CD14-positive monocyte (primary cell): ENCODE measurements at regions not wholly inside any gene's neighbourhood (a gene's known extent, or its start where the extent isn't known, plus 50 kb on each side); places are given as distances from the start of the nearest gene placed in this dataset.

Experiments
- DNase-seq, 3 donors: peaks; one replicate each; pipeline ENCODE4 v3.0.0-alpha.2; 2011 to 2022
- H2AFZ ChIP-seq: 2 replicates; pipeline ENCODE4 v1.6.0; 2012; ENCODE audit warnings: mild to moderate bottlenecking, low read depth, low read length, inconsistent platforms; ENCODE audit not compliant: insufficient read depth, poor library complexity, severe bottlenecking
- H3K27ac ChIP-seq, 2 donors: 1 replicate in 1 of 2; 2 replicates in 1 of 2; pipeline ENCODE4 v1.5.1; 2012 to 2013; ENCODE audit warnings: low read length in 2 of 2, control low read depth in 1 of 2, inconsistent platforms in 1 of 2, low read depth in 1 of 2, mild to moderate bottlenecking in 1 of 2
- H3K27me3 ChIP-seq, 2 donors: one replicate each; pipeline versions ENCODE4 v1.6.0 to v1.6.1; 2011 to 2013; ENCODE audit warnings: low read length in 2 of 2; ENCODE audit not compliant: control insufficient read depth in 2 of 2, insufficient read depth in 2 of 2
- H3K36me3 ChIP-seq, 2 donors: replicated peaks in 1 of 2; 1 replicate in 1 of 2; 2 replicates in 1 of 2; pipeline versions ENCODE4 v1.5.1 to v1.6.1; 2012 to 2013; ENCODE audit warnings: low read length in 2 of 2, control low read depth in 1 of 2, inconsistent platforms in 1 of 2, mild to moderate bottlenecking in 1 of 2; ENCODE audit not compliant: insufficient read depth in 2 of 2, control insufficient read depth in 1 of 2
- H3K4me1 ChIP-seq, 2 donors: 1 replicate in 1 of 2; 2 replicates in 1 of 2; pipeline versions ENCODE4 v1.5.1 to v1.6.1; 2012 to 2013; ENCODE audit warnings: low read length in 2 of 2, control low read depth in 1 of 2, inconsistent platforms in 1 of 2, mild to moderate bottlenecking in 1 of 2, moderate library complexity in 1 of 2; ENCODE audit not compliant: insufficient read depth in 2 of 2, control insufficient read depth in 1 of 2
- H3K4me2 ChIP-seq: replicated peaks from 2 replicates; pipeline ENCODE3; 2012; ENCODE audit warnings: low read length, moderate library complexity, mild to moderate bottlenecking; ENCODE audit not compliant: poor library complexity, severe bottlenecking; ENCODE audit errors: extremely low read depth
- H3K4me3 ChIP-seq, 3 experiments: fragments of 200-600 bp in 1 of 3; sonication (generic) in 1 of 3; replicated peaks in 1 of 3; 1 replicate in 2 of 3; 2 replicates in 1 of 3; pipeline ENCODE4 v1.5.1; 2011 to 2013; ENCODE audit warnings: low read length in 3 of 3, mild to moderate bottlenecking in 3 of 3, control low read depth in 2 of 3, low read depth in 2 of 3, inconsistent platforms in 1 of 3, moderate library complexity in 1 of 3
- H3K79me2 ChIP-seq: 2 replicates; pipeline ENCODE4 v1.6.0; 2012; ENCODE audit warnings: mild to moderate bottlenecking, control low read depth, inconsistent platforms, low read length, moderate library complexity; ENCODE audit not compliant: insufficient read depth
- H3K9ac ChIP-seq: 2 replicates; pipeline ENCODE4 v1.6.0; 2017; ENCODE audit warnings: low read length, mild to moderate bottlenecking; ENCODE audit not compliant: insufficient read depth, poor library complexity, severe bottlenecking
- H3K9me3 ChIP-seq, 2 donors: replicated peaks in 1 of 2; 1 replicate in 1 of 2; 2 replicates in 1 of 2; pipeline versions ENCODE4 v1.5.1 to v1.6.1; 2012 to 2013; ENCODE audit warnings: low read length in 2 of 2, control low read depth in 1 of 2; ENCODE audit not compliant: control insufficient read depth in 1 of 2, insufficient read depth in 1 of 2
- H4K20me1 ChIP-seq: 2 replicates; pipeline ENCODE4 v1.6.0; 2012; ENCODE audit warnings: mild to moderate bottlenecking, low read length, control low read depth, moderate library complexity; ENCODE audit not compliant: insufficient read depth
- H3K27ac Mint-ChIP-seq, 7 donors: one replicate each; pipeline ENCODE4 v1.8.0; 2020; ENCODE audit warnings: mild to moderate bottlenecking in 7 of 7, mixed read lengths in 7 of 7, moderate library complexity in 6 of 7, inconsistent platforms in 2 of 7
- H3K27me3 Mint-ChIP-seq, 3 donors: one replicate each; pipeline ENCODE4 v1.8.0; 2021 to 2022; ENCODE audit warnings: low read depth in 3 of 3, mild to moderate bottlenecking in 3 of 3, mixed read lengths in 3 of 3, moderate library complexity in 3 of 3, inconsistent platforms in 1 of 3
- H3K36me3 Mint-ChIP-seq, 2 donors: one replicate each; pipeline ENCODE4 v1.8.0; 2020; ENCODE audit warnings: mixed read lengths in 2 of 2, inconsistent platforms in 1 of 2, mild to moderate bottlenecking in 1 of 2
- H3K4me1 Mint-ChIP-seq: one replicate; pipeline ENCODE4 v1.8.0; 2020; ENCODE audit warnings: mild to moderate bottlenecking, mixed read lengths
- H3K4me3 Mint-ChIP-seq, 2 donors: one replicate each; pipeline ENCODE4 v1.8.0; 2020; ENCODE audit warnings: mild to moderate bottlenecking in 2 of 2, mixed read lengths in 2 of 2, moderate library complexity in 1 of 2
- H3K9me3 Mint-ChIP-seq, 7 donors: one replicate each; pipeline ENCODE4 v1.8.0; 2020 to 2022; ENCODE audit warnings: mixed read lengths in 7 of 7, mild to moderate bottlenecking in 6 of 7, moderate library complexity in 6 of 7, inconsistent platforms in 2 of 7
- WGBS: methylation state at CpG from one replicate; pipeline ENCODE4 v1.1.5; 2013; ENCODE audit warnings: missing lambda C conversion rate; ENCODE audit not compliant: insufficient coverage; 5-methylcytosine and 5-hydroxymethylcytosine counted together
- intact Hi-C, 2 donors: fragments of 100-400 bp; cut with micrococcal nuclease; formaldehyde crosslinking; loops; one replicate each; pipeline versions ENCODE4 v1.15.0 to v1.15.1; 2023
- TF ChIP-seq, protein P1 (sequence below): fragments of 200-600 bp; IDR thresholded peaks from one replicate; pipeline ENCODE4 v1.8.0; 2022; ENCODE audit warnings: antibody characterized with exemption, mild to moderate bottlenecking

DNA sequence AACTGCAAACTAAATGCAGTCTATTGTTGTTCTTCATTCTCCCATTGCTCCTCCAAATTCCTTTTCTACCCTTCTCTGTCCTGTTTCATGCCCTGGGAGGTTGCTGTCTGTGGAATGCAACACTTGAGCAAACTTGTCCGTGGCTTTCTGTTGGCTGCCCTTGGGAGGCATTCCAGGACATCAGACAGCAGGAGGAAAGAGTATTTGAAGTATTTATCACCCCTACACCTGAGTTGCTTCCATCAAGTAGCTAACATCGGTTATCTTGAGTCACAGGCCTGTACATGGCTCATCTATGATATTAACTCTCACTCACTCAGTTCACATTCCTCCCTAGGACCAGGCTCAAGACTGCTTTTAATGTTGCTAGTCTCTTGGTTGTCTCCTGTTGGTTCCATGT is 803.4 kb upstream of the CDH6 start:
- Mint-ChIP-seq H3K4me1 (no peaks in the 10 kb centered on the region), H3K9me3 (peaks cover 0 to 6% (median 1%) of the 10 kb centered on the region in 7 donors), H3K4me3 (no peak overlapping the region), H3K36me3 (no peaks in the 10 kb centered on the region), H3K27ac (no peak overlapping the region), H3K27me3 (peaks cover 0 to 3% (median 0%) of the 10 kb centered on the region in 3 donors)
- Histone ChIP-seq H4K20me1 (no peaks in the 10 kb centered on the region), H3K4me3 (no peak overlapping the region), H3K9ac (no peak overlapping the region), H3K27me3 (no peaks in the 10 kb centered on the region), H3K4me1 (no peaks in the 10 kb centered on the region), H3K79me2 (no peaks in the 10 kb centered on the region), H2AFZ (no peak overlapping the region), H3K9me3 (no peaks in the 10 kb centered on the region), H3K36me3 (no peaks in the 10 kb centered on the region), H3K4me2 (no peak overlapping the region), H3K27ac (no peak overlapping the region)
- intact Hi-C loops, result no loop called here
- 71% methylated on average over 1 of the region's 2 CpGs for whole genome bisulfite sequencing
- DNase-seq, result no peak
- TF ChIP-seq, protein P1, sequence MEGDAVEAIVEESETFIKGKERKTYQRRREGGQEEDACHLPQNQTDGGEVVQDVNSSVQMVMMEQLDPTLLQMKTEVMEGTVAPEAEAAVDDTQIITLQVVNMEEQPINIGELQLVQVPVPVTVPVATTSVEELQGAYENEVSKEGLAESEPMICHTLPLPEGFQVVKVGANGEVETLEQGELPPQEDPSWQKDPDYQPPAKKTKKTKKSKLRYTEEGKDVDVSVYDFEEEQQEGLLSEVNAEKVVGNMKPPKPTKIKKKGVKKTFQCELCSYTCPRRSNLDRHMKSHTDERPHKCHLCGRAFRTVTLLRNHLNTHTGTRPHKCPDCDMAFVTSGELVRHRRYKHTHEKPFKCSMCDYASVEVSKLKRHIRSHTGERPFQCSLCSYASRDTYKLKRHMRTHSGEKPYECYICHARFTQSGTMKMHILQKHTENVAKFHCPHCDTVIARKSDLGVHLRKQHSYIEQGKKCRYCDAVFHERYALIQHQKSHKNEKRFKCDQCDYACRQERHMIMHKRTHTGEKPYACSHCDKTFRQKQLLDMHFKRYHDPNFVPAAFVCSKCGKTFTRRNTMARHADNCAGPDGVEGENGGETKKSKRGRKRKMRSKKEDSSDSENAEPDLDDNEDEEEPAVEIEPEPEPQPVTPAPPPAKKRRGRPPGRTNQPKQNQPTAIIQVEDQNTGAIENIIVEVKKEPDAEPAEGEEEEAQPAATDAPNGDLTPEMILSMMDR, result no peak

DNA sequence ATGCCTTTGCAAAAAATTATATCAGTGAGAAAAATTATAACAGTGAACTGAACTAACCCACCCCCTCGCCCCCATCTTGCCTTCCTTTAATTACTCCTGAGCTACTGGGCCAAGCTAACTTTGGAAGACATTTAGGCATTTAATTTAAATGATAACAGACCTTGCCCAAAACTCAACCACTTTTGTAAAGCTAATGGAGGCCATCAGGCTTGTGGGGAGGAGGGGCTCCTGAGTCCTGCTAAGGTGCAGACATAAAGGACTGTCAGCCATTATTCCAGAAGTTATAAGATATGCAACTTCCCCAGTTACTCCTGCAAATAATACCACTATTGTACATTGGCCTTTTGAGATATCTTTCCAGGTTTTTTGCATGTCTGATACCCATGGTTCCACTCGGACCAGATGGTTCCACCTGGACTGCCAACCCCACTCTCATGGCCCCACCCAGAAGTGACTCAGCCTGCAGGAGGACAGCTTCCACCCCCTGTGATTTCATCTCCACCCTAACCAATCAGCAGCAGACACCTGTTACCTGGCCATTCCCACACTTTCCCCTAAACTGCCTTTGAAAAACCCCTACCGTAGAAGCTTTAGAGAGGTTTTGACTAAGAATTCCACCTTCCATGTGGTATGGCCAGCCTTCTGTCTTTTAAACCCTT is 805.4 kb upstream of the CDH6 start:
- intact Hi-C loops, result no loop called here
- TF ChIP-seq, protein P1, result no peak
- no peak overlapping the region for H3K9ac ChIP-seq
- no peaks in the 10 kb centered on the region for H3K9me3 ChIP-seq
- Mint-ChIP-seq H3K4me1 (no peaks in the 10 kb centered on the region), H3K4me3 (no peak overlapping the region), H3K27ac (no peak overlapping the region), H3K9me3 (peaks cover 0 to 6% (median 2%) of the 10 kb centered on the region in 7 donors), H3K36me3 (no peaks in the 10 kb centered on the region), H3K27me3 (peaks cover 0 to 3% (median 0%) of the 10 kb centered on the region in 3 donors)
- H3K4me3 ChIP-seq, result no peak overlapping the region
- 81% methylated on average over 2 of the region's 3 CpGs for WGBS
- H3K79me2 ChIP-seq, result no peaks in the 10 kb centered on the region
- H3K27ac ChIP-seq, result no peak overlapping the region
- H2AFZ ChIP-seq, result no peak overlapping the region
- H3K27me3 ChIP-seq, result no peaks in the 10 kb centered on the region
- H3K4me2 ChIP-seq, result no peak overlapping the region
- H3K4me1 ChIP-seq, result no peaks in the 10 kb centered on the region
- H4K20me1 ChIP-seq, result no peaks in the 10 kb centered on the region
- no peak for DNase-seq
- H3K36me3 ChIP-seq, result no peaks in the 10 kb centered on the region
